ENCODE measurements at regions not wholly inside any gene's neighbourhood (a gene's known extent, or its start where the extent isn't known, plus 50 kb on each side); places are given as distances from the start of the nearest gene placed in this dataset.
A peak's percentile ranks its signal among the peaks of the same experiment; 100 is the strongest.
"Not testable (repeated sequence)": the region's sequence is repeated elsewhere in the genome, so short reads cannot be mapped to it uniquely, and the experiment has no call there.

GRCh38 chr14:53217316-53217994 is 64.3 kb upstream of the DDHD1 start:
- no peaks in the 10 kb centered on the region for H3K9me3 ChIP-seq (replicated peaks in 1 of 2; ENCODE audit: control insufficient read depth in 1 of 2, insufficient read depth in 1 of 2, low read length in 2 of 2)
- peaks cover 6 to 10% of the 10 kb centered on the region in 2 donors for H3K4me1 ChIP-seq (ENCODE audit: control insufficient read depth in 1 of 2, insufficient read depth in 2 of 2, low read length in 2 of 2)
- peak overlapping the region in 1 of 2 donors; percentile 28 for H3K27ac ChIP-seq (ENCODE audit: low read depth in 1 of 2, low read length in 2 of 2)
- Mint-ChIP-seq H3K4me3 (peak overlapping the region; percentile 79 to 86), H3K4me1 (peaks cover 8% of the 10 kb centered on the region), H3K27ac (no peak overlapping the region), H3K27me3 (ENCODE audit: low read depth in 3 of 3) (peaks cover 0 to 2% (median 1%) of the 10 kb centered on the region in 3 donors), H3K9me3 (peaks cover 3 to 11% (median 9%) of the 10 kb centered on the region in 7 donors), H3K36me3 (peaks cover 0 to 3% of the 10 kb centered on the region in 2 donors)
- H4K20me1 ChIP-seq (ENCODE audit: insufficient read depth, low read length): no peaks in the 10 kb centered on the region
- TF ChIP-seq, protein P1, sequence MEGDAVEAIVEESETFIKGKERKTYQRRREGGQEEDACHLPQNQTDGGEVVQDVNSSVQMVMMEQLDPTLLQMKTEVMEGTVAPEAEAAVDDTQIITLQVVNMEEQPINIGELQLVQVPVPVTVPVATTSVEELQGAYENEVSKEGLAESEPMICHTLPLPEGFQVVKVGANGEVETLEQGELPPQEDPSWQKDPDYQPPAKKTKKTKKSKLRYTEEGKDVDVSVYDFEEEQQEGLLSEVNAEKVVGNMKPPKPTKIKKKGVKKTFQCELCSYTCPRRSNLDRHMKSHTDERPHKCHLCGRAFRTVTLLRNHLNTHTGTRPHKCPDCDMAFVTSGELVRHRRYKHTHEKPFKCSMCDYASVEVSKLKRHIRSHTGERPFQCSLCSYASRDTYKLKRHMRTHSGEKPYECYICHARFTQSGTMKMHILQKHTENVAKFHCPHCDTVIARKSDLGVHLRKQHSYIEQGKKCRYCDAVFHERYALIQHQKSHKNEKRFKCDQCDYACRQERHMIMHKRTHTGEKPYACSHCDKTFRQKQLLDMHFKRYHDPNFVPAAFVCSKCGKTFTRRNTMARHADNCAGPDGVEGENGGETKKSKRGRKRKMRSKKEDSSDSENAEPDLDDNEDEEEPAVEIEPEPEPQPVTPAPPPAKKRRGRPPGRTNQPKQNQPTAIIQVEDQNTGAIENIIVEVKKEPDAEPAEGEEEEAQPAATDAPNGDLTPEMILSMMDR (IDR thresholded peaks at IDR 0.05): peak; percentile 67
- H3K36me3 ChIP-seq (replicated peaks in 1 of 2; ENCODE audit: control insufficient read depth in 1 of 2, insufficient read depth in 2 of 2, low read length in 2 of 2): no peaks in the 10 kb centered on the region
- H3K79me2 ChIP-seq (ENCODE audit: insufficient read depth, low read length): no peaks in the 10 kb centered on the region
- peak overlapping the region; percentile 78 for H3K4me2 ChIP-seq (replicated peaks; ENCODE audit: extremely low read depth, low read length, poor library complexity, severe bottlenecking)
- no peaks in the 10 kb centered on the region for H3K27me3 ChIP-seq (ENCODE audit: control insufficient read depth in 2 of 2, insufficient read depth in 2 of 2, low read length in 2 of 2)
- 2% methylated on average over 35 of the region's 39 CpGs for WGBS (ENCODE audit: insufficient coverage)
- peak overlapping the region; percentile 41 to 77 (median 73) for H3K4me3 ChIP-seq (replicated peaks in 1 of 3; ENCODE audit: low read depth in 2 of 3, low read length in 3 of 3)
- H3K9ac ChIP-seq (ENCODE audit: insufficient read depth, low read length, poor library complexity, severe bottlenecking): peak overlapping the region; percentile 68
- DNase-seq: peak; percentile 37 to 55 (median 49)
- intact Hi-C loops (cut with micrococcal nuclease): no loop called here
- H2AFZ ChIP-seq (ENCODE audit: insufficient read depth, low read depth, low read length, poor library complexity, severe bottlenecking): peak overlapping the region; percentile 94

DNA sequence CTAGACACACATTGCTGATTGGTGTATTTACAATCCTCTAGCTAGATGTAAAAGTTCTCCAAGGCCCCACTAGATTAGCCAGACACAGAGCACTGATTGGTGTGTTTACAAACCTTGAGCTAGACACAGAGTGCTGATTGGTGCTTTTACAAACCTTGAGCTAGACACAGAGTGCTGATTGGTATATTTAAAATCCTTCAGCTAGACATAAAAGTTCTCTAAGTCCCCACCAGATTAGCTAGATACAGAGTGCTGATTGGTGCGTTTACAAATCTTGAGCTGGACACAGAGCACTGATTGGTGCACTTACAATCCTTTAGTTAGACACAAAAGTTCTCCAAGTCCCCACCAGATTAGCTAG is 63.8 kb upstream of the DDHD1 start:
- Histone ChIP-seq H2AFZ (ENCODE audit: insufficient read depth, low read depth, low read length, poor library complexity, severe bottlenecking) (peak overlapping the region; percentile 94), H3K4me2 (replicated peaks; ENCODE audit: extremely low read depth, low read length, poor library complexity, severe bottlenecking) (peak overlapping the region; percentile 78), H3K4me3 (replicated peaks in 1 of 3; ENCODE audit: low read depth in 2 of 3, low read length in 3 of 3) (peak overlapping the region in 1 of 3 experiments; percentile 77)
- H3K36me3 ChIP-seq (replicated peaks in 1 of 2; ENCODE audit: control insufficient read depth in 1 of 2, insufficient read depth in 2 of 2, low read length in 2 of 2); H3K27me3 Mint-ChIP-seq (ENCODE audit: low read depth in 3 of 3); H3K36me3 Mint-ChIP-seq; intact Hi-C loops (cut with micrococcal nuclease); H3K79me2 ChIP-seq (ENCODE audit: insufficient read depth, low read length); H3K27ac ChIP-seq (ENCODE audit: low read depth in 1 of 2, low read length in 2 of 2); H3K4me1 ChIP-seq (ENCODE audit: control insufficient read depth in 1 of 2, insufficient read depth in 2 of 2, low read length in 2 of 2); DNase-seq; H3K27ac Mint-ChIP-seq; H3K9ac ChIP-seq (ENCODE audit: insufficient read depth, low read length, poor library complexity, severe bottlenecking); H3K27me3 ChIP-seq (ENCODE audit: control insufficient read depth in 2 of 2, insufficient read depth in 2 of 2, low read length in 2 of 2); H4K20me1 ChIP-seq (ENCODE audit: insufficient read depth, low read length); H3K4me1 Mint-ChIP-seq; H3K9me3 ChIP-seq (replicated peaks in 1 of 2; ENCODE audit: control insufficient read depth in 1 of 2, insufficient read depth in 1 of 2, low read length in 2 of 2): not testable (repeated sequence)
- 100% methylated on average over 1 of the region's 1 CpG for WGBS (ENCODE audit: insufficient coverage)
- peaks cover 3 to 11% (median 9%) of the 10 kb centered on the region in 7 donors for H3K9me3 Mint-ChIP-seq
- peak overlapping the region; percentile 79 to 86 for H3K4me3 Mint-ChIP-seq

DNA sequence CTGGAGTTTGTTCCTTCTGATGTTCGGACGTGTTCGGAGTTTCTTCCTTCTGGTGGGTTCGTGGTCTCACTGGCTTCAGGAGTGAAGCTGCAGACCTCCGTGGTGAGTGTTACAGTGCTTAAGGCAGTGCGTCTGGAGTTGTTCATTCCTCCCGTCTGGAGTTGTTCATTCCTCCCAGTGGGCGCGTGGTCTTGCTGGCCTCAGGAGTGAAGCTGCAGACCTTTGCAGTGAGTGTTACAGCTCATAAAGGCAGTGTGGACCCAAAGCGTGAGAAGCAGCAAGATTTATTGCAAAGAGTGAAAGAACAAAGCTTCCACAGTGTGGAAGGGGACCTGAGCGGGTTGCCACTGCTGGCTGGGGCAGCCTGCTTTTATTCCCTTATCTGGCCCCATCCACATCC is 63.4 kb upstream of the DDHD1 start:
- H3K27ac Mint-ChIP-seq; H3K36me3 Mint-ChIP-seq; intact Hi-C loops (cut with micrococcal nuclease); H3K79me2 ChIP-seq (ENCODE audit: insufficient read depth, low read length); DNase-seq; H3K27me3 ChIP-seq (ENCODE audit: control insufficient read depth in 2 of 2, insufficient read depth in 2 of 2, low read length in 2 of 2); H3K4me3 ChIP-seq (replicated peaks in 1 of 3; ENCODE audit: low read depth in 2 of 3, low read length in 3 of 3); H3K36me3 ChIP-seq (replicated peaks in 1 of 2; ENCODE audit: control insufficient read depth in 1 of 2, insufficient read depth in 2 of 2, low read length in 2 of 2); H4K20me1 ChIP-seq (ENCODE audit: insufficient read depth, low read length); H3K4me2 ChIP-seq (replicated peaks; ENCODE audit: extremely low read depth, low read length, poor library complexity, severe bottlenecking); H3K4me1 Mint-ChIP-seq; H3K9ac ChIP-seq (ENCODE audit: insufficient read depth, low read length, poor library complexity, severe bottlenecking); H3K9me3 ChIP-seq (replicated peaks in 1 of 2; ENCODE audit: control insufficient read depth in 1 of 2, insufficient read depth in 1 of 2, low read length in 2 of 2); H3K27me3 Mint-ChIP-seq (ENCODE audit: low read depth in 3 of 3); H3K4me1 ChIP-seq (ENCODE audit: control insufficient read depth in 1 of 2, insufficient read depth in 2 of 2, low read length in 2 of 2); H2AFZ ChIP-seq (ENCODE audit: insufficient read depth, low read depth, low read length, poor library complexity, severe bottlenecking); H3K4me3 Mint-ChIP-seq; H3K27ac ChIP-seq (ENCODE audit: low read depth in 1 of 2, low read length in 2 of 2): not testable (repeated sequence)
- peaks cover 3 to 11% (median 9%) of the 10 kb centered on the region in 7 donors for H3K9me3 Mint-ChIP-seq
- WGBS (ENCODE audit: insufficient coverage): 100% methylated on average over 6 of the region's 11 CpGs

All from CD14-positive monocyte (primary cell).